HUDEP-2 (cell line): ENCODE measurements at regions not wholly inside any gene's neighbourhood (a gene's known extent, or its start where the extent isn't known, plus 50 kb on each side); places are given as distances from the start of the nearest gene placed in this dataset.
A peak's percentile ranks its signal among the peaks of the same experiment; 100 is the strongest.

Experiments used
- DNase-seq, 76 experiments: peaks; one replicate each; lab custom pipeline; 2025; ENCODE audit not compliant: unreplicated experiment in 76 of 76; lab: John Stamatoyannopoulos, UW

- DNase-seq, result no peak
These were observed 100.3 kb upstream of the SPIN1 start for GRCh38 chr9:88287972-88288371.

- no peak for DNase-seq
These were observed 107.3 kb upstream of the SPIN1 start for GRCh38 chr9:88280816-88281382.

GRCh38 chr9:88278036-88278435 lies 110.2 kb upstream of the SPIN1 start:
- no peak for DNase-seq

GRCh38 chr9:88274078-88274477 lies 114.2 kb upstream of the SPIN1 start:
- no peak for DNase-seq

- DNase-seq, result no peak
These were observed 115.3 kb upstream of the SPIN1 start for GRCh38 chr9:88272986-88273385.

- no peak for DNase-seq
These were observed 117.8 kb upstream of the SPIN1 start for GRCh38 chr9:88270413-88270812.

GRCh38 chr9:88268886-88269285 lies 119.4 kb upstream of the SPIN1 start:
- DNase-seq, result no peak

GRCh38 chr9:88267283-88267682 lies 121.0 kb upstream of the SPIN1 start:
- DNase-seq, result no peak

GRCh38 chr9:88266416-88266815 lies 121.8 kb upstream of the SPIN1 start:
- DNase-seq, result no peak

- DNase-seq, result no peak
These were observed 120.7 kb upstream of the SPATA31C2 start for GRCh38 chr9:88259001-88259400.

GRCh38 chr9:88258601-88259000 lies 120.3 kb upstream of the SPATA31C2 start:
- DNase-seq, result no peak

- DNase-seq, result no peak
These were observed 119.7 kb upstream of the SPATA31C2 start for GRCh38 chr9:88258024-88258423.

- DNase-seq, result no peak
These were observed 117.9 kb upstream of the SPATA31C2 start for GRCh38 chr9:88256216-88256615.

GRCh38 chr9:88255806-88256205 lies 117.5 kb upstream of the SPATA31C2 start:
- DNase-seq, result peak in 9 of 76 experiments; percentile 2 to 21 (median 5)

GRCh38 chr9:88251903-88252302 lies 113.6 kb upstream of the SPATA31C2 start:
- no peak for DNase-seq

- no peak for DNase-seq
These were observed 105.5 kb upstream of the SPATA31C2 start for GRCh38 chr9:88243736-88244135.

- DNase-seq, result no peak
These were observed 104.6 kb upstream of the SPATA31C2 start for GRCh38 chr9:88242879-88243278.

GRCh38 chr9:88237991-88238571 lies 99.8 kb upstream of the SPATA31C2 start:
- DNase-seq, result no peak

- DNase-seq, result no peak
These were observed 99.2 kb upstream of the SPATA31C2 start for GRCh38 chr9:88237479-88237961.

GRCh38 chr9:88236511-88237478 lies 98.5 kb upstream of the SPATA31C2 start:
- no peak for DNase-seq

GRCh38 chr9:88235615-88236014 lies 97.3 kb upstream of the SPATA31C2 start:
- DNase-seq, result no peak

GRCh38 chr9:88234114-88234513 lies 95.8 kb upstream of the SPATA31C2 start:
- no peak for DNase-seq
